C1 segment of cervical spinal cord (tissue), 14 donors: ENCODE measurements at regions not wholly inside any gene's neighbourhood (a gene's known extent, or its start where the extent isn't known, plus 50 kb on each side); places are given as distances from the start of the nearest gene placed in this dataset.

Experiments used
- DNase-seq, 14 donors: peaks; one replicate each; lab custom pipeline; 2025; lab: John Stamatoyannopoulos, UW

DNA sequence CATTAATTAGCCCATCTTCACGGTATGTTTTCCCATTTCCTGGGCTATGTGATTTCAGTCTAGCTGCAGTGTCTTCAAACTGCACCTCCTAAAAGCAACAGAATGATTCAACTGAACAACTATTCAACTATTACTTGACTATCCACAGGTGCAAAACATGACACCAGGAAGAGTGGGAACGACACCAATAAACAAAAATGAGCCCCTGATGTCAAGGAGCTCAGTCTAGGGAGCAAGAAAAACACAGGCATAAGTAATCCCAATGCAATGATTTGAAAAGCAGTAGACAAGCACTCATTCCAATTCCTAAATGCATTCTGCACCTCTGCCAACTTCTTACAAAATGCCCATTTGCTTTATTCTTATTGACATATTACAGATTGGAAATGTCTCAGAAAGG is 285.6 kb downstream of the ETS1 start:
- DNase-seq = no peak

DNA sequence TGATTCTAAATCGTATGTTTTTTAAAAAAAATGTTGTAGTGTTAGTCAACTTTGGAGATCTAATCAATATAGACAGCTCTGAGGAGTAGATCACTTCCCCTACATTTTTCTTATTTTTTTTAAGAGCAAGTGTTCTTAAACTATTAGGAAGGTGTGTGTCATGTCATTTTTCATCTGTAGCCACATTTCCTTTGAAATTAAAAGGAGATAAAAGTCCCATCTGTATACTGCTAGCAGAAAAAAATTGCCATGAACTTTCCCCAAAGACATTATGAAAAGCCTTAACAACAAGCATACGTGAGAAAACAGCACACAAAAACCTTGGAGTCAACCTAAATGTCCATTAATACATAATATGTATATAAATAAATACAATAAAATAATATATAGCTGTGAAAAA is 286.6 kb downstream of the ETS1 start:
- no peak for DNase-seq

DNA sequence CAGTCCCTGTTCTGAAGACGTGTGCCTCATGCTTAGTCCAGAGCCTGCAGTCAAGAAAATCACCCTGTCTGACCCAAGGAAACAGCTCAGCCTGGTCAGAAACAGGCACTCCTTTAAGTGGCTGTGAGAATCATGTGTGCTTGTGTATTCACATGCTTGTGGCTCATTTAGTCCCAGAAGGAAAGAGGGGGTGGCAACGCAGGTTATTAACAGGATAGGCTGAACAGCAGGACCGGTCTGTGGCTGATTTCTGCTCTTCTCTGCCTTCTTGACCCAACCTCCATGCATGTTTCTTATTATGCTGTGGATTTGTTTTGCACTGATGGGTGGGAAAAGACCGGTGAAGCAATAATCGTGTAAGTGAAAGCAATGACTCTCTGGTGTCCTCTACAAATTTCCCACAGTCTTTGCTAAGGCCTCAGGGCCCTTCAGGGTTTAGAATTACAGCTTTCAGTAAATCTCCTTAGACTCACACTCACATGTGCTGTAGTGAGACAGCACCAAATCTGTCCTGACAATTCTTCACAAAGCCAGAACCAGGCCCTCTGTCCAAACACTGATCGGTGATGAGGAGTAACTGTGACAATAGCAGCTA is 288.1 kb downstream of the ETS1 start:
- DNase-seq = no peak

DNA sequence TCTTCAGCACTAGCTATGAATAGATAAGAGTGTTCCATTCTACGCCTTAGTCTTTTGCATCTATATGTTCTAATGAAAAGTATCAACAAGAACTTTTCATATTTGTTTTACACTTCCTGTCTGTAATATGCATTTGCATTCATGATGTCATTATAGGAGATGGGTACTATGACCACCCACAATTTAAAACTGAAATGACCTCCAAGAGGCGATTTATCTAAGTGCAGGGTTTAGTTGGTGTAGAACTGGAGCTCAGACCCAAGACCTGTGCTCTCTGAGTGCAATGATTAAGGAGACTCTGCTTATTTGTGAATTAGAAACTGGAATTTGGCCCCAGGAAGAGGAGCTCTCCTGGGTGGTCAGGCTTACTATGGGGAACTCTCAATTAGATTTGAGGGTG is 289.1 kb downstream of the ETS1 start:
- DNase-seq = no peak

DNA sequence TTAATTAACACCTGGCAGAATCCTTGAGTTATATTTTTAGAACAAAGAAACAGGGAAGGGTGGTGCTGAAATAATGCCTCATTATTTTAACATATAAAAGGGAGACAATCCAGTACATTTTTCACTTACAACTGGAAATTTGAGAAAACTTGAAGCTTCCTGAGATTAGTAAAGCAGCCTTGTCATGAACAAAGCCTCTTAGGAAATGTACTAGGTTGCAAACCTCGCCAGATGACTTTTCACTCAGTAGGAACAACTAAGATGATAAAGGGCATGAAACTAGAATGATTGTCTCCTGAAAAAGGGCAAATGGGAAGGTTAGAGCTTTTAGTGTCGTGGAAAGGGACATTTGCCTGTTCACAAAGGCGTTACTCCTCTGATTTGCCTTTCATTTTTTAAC is 289.6 kb downstream of the ETS1 start:
- no peak for DNase-seq

DNA sequence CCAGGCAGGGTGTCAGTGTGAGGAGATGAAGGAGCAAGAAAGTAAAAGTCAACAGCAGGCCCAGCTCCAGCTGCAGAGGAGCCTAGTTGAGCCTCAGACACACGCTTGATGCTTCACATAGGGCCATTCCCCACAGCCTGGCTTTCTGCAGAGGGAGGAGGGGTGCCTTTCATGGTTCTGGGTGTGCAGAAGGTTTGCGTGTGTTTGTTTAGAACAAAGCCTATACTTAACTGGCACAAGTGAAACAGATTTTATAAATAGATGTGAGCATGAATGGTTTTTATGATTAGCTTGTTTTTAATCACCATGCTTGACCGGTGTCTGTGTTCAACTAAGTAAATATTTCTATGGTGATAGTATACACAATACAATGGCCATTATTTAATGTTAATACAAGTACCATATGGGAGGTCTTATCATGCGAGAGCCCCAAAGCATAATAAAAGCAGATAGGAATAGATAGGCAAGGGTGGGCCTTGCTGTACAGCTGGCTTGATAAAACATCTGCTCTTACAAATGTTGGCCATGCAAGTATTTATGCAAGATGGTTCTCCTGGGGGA is 290.2 kb downstream of the ETS1 start:
- DNase-seq = no peak

DNA sequence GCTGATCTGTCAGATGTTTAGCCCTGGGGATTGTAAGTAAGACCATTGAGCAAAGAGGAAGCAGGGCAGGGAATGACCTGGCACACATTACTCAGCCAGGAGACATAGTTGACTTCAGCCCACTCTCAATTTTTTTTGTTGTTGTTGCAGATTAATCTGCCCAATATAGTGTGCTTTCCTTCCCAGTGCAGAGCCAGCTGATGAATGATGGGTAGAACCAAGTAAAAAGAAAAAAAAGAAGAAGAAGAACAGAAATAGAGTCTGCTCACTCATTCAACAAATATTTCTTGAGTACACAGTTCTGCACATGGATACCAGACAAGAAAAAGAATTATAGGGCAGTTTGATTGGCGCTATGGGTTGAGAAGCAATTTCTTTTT is 292.7 kb downstream of the ETS1 start:
- DNase-seq = no peak

DNA sequence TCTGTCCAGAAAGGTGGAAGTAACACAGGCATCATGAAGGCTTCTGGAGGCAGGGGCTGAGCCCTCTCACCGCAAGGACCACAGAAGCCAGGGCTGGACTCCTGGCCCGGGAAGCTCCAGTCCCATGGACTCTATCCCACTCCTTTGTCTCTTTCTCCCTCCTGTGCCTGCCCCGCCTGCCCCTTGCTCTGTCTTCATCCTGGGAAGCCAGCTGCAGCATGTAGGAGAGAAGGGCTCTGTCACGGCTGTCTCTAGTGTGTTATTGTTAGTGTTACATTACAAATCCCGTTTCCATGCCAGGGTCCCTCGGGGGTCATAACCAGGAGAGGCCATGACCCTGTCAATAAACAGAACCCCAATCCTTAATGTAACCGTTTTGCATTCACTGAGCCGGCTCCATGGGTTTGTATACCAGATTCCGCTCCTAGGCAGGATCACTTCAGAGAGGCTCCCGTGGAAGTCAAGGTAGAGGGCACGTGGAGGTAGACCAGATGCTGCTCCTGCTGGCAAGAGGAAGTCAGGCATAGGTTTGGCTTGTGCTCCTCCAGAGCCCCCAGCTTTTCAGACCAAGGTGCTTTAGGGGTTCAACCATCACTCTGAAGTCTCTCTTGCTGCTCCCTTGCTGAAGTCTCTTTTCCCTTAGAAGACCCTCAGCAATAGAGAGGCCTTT is 293.2 kb downstream of the ETS1 start:
- no peak for DNase-seq

DNA sequence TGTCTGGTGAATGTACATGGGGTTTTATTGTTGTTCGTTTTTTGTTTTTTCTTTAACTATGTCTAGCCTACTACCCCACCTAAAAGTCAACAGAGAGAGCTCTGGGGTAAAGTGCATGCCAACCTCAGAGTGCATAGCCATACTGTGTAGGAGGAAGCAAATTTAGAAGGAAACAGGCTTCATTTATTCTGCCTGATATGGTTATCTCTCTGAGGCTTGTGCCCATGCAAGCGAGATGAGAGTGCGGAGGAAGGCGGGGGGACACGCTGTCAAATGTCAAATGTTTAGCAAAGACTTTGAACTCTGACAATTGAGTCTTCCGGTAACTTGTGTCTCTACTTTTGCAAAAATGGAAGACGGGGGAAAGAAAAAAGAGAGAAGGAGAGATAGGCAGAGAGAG is 295.5 kb downstream of the ETS1 start:
- no peak for DNase-seq

DNA sequence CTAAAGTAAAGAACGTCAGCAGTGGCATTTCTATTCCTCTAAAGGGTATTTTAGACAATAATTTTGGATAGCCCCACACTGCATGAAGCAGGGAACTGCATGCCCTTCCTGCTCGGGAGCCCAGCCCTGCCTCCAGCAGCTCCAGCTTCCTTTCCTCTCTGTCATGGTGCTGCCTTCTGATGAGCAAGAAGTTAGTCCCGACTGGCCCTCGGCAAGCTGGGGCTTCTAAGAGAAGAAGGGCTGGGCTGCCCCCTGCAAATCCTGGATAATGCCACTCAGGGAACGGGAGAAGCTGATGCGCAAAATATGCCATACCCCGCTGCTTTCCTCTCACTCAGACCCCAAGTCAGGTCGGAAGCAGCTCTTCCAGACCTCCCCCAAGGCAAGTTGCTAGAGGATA is 296.4 kb downstream of the ETS1 start:
- DNase-seq = no peak

DNA sequence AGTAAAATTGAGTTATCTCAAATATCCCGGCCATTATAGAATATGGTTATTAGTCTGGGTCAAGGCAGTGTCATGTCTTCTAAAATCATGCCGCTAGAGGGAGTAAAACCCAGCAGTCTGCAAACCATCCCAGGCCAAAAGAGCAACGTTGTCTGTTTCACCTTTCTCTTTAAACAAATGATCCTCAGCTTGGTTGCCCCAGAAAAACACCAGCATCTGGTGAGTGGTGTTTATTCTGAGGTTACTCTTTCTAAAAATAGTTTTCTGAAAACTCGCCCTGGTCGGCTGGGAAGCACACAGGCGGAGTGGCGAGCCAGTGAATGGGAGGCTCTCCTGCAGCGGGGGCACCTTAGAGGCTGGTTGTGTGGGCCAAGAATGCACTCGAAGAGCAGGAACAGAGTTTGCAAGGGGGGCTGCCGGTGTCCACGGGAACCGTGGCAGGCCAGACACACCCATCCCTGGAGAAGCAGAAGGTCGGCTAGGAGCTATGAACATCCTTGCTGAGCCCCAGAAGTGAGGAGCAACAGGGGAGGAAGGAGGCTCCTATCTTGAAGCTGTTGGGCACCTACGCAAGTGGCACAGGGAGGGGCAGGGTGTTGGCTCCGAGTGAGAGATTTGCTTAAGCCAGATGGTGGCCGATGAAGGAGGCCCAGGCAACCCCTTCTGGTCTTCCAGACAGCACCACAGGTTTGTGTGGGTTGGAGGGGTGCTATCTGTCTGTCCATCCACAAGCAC is 297.1 kb downstream of the ETS1 start:
- peak in 8 of 14 donors; percentile 2 to 38 (median 14) for DNase-seq

DNA sequence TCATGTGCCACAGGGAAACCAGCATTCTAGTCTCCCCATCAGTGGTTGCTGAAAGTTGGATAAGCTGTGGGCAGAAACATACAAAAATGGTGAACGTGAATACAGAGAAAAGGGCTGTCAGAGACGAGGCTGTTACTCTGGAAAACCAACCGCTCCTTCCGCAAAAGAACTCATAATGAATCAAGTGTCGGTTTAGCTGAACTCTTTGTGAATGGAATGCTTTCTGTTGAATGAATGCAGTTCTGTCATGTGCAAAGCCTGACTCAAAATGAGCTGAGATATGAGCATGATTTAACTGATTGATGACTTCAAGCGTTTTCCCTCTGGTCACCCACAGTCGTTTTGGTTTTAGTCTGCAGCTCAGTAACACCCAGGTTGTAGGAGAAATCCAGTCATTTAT is 298.3 kb downstream of the ETS1 start:
- DNase-seq = no peak

DNA sequence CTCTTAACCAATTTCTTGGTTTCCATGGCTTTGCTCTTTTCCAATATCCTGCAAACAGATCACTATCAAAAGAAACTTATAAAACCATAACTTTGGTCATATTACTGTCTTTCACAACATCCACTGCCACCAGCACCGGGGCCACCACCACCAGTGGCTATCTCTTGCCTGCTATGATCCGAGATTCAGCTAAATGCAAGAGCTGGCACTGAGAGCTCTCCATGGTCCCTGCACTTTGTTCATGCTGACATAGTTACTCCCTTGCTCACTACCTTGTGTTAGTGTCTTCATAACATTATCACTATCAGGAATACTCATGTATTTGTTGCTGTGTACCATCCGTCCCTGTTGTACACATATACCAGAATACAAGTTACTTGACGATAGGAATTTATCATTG is 299.0 kb downstream of the ETS1 start:
- no peak for DNase-seq

DNA sequence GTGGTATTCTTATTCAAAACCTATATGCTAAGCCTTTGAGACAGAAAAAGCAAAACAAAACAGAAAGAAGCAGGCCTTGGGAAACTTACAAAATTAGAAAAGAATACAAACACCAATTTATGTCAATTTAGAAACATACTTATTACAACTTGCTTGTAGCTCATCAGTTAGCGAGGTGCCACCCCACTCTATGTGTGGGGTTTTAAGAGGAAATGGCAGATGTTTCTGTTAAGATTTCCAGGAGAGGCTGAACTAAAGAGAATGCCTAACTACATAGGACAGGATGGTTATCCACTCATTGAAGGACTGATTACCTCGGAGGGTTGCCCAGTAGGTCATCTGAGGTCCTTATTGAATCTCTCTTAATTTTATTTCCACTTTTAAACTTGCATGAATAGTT is 302.0 kb downstream of the ETS1 start:
- no peak for DNase-seq

DNA sequence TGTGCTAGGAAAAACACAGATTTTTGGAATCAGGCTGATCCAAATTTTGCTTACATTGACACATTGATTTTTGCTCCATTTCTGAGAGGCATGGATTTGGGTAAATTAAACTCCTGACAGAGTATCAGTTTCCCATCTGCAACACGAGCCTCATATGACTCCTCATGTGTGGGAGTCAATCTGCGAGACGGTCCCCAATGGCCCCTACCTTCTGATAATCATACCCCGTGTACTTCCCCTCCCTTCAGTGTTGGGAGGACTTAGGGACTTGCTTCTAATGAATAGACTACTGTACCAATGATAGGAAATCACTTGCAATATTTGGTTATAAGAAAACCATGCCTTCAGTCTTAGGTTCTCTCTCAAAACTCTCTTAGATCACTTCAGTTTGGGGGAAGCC is 302.7 kb downstream of the ETS1 start:
- no peak for DNase-seq

DNA sequence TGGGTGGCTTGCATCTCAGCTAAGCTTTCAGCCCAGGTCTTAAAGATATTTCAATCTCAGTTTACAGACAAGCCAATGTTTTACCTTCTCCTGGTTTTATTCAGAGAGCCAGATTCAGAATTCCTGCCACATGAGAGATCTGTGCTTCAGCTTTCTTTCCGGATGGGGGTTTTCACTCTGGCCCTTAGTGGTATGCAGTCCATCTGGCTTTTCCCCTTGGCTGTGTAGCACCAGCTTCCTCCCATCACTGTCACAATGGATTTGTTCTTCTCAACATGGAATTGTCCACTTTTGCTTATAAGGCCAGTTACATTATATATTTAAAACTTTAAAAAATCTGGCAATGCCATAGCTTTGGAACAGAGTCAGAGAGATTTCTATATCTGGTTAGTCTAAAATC is 303.9 kb downstream of the ETS1 start:
- no peak for DNase-seq

DNA sequence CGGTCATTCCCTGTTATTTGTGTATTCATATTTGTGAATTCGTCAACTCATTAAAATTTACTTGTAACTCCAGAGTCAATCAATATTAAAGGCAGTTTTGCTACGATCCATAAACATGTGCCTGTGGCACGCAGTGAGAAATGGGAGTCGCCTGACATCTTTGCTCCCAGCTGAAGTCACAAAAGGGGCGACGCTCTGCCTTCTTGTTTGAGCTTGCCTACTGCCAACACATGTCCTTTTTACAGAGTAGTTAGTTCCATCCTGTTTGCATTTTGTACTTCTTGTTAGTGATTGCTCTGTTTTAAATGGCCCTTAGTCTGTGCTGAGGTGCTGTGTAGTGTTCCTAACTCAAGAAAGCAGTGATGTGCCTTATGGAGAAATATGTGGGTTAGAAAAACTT is 305.3 kb downstream of the ETS1 start:
- DNase-seq = no peak

DNA sequence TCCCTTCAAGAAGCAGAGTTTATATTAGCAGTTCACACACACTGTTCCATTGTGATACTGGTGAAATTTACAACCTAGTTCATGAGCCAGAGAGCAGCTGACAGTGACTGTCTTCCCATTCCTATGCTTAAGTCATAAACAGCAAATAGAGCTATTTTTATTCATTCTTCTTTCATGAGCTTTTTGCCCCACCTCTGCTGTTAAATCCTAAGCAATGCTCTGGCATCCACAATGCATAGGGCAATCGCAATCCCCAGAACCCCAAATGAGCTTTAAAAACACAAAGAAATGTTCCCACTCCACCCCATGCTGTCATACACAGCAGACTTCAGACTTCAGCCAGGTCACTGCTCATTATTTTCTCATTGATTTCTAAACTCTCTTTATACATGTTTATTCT is 307.5 kb downstream of the ETS1 start:
- no peak for DNase-seq

DNA sequence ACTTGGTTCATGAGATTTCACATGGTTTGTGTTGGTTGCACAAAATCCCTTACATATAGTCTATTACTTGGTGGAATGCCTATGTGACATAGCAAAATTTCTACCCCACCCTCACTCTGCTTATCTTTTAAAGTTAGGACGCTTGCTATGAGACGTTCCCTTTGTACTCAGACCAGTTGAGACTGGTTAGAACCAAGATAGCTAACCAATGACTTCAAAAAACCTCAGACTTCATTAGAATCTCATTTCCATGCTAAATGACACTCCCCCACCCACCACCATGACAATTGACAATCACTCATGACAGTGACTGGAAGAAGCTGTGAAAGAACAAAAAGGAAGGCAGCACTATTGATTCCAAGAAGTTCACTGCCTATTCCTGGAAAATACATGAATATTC is 313.6 kb downstream of the ETS1 start:
- no peak for DNase-seq

DNA sequence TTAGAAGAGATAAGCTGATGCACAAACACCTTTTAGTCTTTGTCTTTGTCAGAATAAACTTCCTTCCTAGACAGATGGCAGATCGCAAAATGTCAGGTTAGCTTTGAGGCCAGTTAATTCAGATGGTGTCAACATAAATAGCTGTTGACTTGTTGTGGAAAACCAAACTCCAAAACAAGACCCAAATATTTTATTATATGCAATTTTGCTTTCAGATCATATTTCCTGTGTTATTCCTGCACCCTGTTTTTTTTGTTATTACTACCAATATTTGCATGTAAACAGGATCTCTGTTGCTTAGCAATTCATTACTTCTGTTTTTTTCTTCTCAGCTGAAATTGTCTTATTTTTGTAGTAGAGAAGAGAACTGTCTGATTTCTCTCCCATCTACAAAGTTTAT is 316.0 kb downstream of the ETS1 start:
- DNase-seq = no peak

DNA sequence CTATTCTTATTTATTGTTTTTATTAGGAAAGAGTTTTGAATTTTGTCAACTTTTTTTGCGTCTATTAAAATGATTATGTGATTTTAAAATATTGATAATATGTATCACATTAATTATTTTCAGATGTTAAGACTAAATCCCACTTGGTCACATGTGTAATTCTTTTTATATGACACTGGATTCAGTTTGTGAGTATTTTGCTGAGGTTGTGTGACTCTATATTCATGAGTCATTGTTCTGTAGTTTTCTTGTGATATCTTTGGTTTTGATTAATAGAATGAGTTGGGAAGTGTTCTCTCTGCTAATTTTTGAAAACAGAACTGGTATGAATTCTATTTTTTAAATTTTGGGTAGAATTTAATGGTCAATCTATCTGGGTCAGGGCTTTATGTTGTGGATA is 317.9 kb downstream of the ETS1 start:
- no peak for DNase-seq

DNA sequence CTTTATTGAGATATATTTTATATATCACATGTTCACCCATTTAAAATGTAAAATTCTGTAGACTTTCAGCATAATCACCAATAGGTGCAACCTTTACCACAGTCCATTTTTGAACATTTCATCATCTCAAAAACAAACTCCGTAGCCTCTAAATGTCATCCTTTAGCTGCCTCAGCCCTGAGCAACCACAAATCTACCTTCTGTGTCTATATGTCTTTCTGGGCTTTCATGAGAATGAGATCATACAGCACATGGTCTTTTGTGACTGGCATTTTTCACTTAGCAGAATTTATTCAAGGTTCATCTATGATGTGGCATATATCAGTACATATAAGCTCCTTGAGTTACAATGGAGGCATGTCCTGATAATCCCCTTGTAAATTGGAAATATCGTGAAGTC is 320.5 kb downstream of the ETS1 start:
- no peak for DNase-seq
